Stimulated activated naive CD4-positive, alpha-beta T cell treated with Interleukin-2 at 50 U/mL for 16 hours (primary cell): ENCODE measurements at regions not wholly inside any gene's neighbourhood (a gene's known extent, or its start where the extent isn't known, plus 50 kb on each side); places are given as distances from the start of the nearest gene placed in this dataset.

ENCODE experiments used
- DNase-seq: peaks from one replicate; lab custom pipeline; 2025; lab: John Stamatoyannopoulos, UW

GRCh38 chr13:29954082-29955028, 103.9 kb upstream of the UBL3 start:
- DNase-seq: peak; percentile 13

DNA sequence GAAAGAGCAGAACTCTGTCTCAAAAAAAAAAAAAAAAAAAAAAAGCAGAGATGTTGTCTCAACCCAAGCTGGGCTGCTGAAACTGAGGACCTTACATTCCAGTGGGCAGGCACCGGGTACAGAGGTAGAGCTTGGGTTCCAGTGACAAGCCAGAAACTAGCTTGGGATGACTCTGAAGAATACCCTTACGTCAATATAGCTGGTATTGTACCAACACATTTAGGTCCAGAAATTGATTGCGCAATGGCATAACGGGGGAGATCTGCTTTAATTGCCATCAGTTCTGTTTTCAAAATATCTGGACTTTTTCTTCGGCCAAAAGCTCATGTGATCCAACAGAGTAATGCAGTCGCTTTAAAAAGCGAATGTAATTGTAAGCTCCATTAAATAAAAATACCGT, 103.1 kb upstream of the UBL3 start:
- no peak for DNase-seq

- no peak for DNase-seq
These were observed 101.8 kb upstream of the UBL3 start for GRCh38 chr13:29952245-29952644.

DNA sequence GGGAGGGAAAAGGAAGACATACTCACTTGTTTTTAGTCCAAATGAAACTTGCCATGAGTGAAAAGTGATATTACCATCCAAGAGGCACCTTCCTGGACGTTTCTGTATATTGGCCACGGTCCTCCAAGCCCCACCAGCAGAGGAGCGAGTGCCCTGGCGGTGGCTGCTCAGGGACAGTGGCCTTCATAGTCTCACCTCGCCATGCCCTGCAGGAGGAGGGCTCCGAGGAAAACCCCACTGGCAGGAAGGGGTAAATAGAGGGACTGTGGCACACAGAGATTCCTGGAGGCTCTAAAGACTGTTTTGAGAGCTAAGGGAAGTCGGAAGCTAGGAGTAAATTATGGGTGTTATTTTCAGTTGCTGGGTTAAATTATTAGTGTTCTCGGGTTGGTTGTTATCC, 98.4 kb upstream of the UBL3 start:
- DNase-seq: no peak

DNA sequence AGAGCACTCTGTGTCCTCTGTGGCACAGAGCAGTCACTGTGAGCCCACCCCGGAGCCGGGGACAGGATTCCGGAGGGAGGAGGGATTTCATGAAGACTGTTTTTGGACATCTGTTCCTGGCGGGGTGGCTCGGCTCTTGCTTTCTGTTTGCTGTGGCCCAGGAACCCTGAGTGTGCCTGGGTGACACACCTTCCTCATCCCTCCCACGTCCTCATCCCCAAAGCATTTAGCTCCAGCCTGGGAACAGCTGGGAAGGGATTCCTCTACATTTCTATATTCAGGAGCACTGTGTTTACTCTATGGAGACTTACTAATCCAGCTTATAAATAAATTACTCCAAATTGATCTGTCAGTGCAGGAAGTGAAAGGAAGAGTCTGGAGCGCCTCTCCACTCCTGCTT, 97.8 kb upstream of the UBL3 start:
- no peak for DNase-seq

- no peak for DNase-seq
These were observed 97.4 kb upstream of the UBL3 start for GRCh38 chr13:29947839-29948238.

DNA sequence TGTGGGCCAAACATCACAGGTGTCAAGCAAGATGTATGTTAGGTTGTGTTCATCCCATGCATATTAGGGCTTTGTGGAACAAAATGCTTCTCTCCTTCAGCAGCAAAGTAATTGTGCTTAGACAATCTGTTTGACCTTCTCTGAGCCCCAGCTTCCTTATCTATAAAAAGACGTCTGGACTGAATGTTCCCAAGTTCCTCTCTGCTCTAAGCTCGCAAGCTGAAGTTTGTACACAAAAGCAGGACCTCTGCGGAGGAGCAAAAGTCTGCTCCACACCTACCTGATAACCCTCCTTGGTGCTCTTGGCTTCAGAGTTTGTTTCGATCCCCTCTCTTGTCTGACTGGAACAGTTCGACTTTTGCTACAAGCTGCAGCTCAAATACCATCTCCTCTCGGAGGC, 95.7 kb upstream of the UBL3 start:
- DNase-seq: no peak

DNA sequence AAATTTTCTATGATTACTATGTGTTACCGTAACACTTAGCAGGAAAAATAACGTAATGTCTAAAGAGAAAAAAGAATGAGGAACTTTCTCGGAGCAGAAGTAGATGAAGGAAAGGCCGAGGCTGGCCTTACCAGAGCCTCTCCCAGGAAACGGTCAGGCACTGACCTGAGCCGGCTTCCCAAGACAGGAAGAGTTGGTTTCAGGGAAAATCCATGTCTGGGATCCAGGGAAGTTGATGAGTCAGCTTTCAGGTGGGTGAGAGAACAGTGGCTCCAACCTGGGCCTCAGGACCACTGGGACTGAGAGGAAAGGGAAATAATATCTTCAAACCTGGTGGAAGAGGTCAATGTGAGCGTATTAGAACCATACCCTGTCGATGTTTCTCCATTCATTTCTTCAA, 93.3 kb upstream of the UBL3 start:
- DNase-seq: no peak

DNA sequence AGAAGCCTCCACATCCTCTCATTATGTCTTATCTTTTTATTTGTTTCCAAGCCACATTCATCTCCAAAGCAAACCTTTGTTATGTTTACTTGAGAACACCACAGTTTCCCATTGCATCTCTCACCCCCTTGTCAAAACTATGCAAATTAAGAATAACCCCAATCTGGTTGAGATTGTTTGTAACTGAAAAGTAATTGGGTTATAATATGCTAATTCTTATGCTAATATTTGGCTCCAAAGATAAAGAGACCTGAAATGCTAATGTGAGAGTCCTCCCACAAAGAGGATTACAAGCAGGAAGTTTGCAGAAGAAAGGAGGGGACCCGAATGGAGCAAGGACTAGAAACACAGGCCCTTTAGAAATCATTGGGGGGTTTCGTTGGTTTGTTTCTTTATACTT, 92.9 kb upstream of the UBL3 start:
- DNase-seq: no peak

DNA sequence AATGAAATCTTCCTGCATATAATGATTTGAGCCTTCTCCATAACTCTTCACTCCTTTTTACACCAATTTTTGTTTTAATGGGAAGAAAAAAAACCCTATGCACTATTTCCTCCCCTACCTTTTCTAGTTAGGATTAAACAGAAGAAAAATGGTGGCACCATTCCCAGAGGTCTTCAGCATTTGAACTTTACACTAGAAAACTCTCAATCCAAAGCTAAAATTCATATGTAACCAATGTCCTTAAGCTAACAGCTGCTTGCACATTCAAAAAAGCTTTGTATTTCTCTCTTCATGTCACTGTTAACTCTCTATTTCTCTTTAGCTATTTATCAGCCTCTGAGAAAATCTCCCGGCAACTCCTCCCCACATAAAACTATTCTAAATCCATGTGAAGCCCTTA, 90.3 kb upstream of the UBL3 start:
- no peak for DNase-seq

DNA sequence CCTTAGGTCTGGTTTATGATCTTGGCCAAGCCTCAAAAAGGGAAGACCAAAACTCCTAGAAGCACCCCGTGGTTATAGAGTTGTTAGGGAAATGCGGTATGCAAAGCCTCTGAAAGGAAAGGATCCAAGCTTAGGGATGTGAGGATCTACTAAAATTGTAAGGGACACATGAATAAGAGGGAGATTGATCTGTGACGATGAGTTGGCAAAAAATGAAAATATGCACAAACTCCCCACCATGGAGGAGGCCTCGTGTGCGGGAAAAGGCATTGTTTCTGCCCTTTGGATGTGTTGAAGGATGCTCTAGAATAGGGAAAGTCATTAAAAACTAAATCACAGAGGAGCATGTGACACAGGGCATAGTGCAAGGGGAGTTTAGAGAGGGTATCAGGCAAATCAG, 88.7 kb upstream of the UBL3 start:
- no peak for DNase-seq

DNA sequence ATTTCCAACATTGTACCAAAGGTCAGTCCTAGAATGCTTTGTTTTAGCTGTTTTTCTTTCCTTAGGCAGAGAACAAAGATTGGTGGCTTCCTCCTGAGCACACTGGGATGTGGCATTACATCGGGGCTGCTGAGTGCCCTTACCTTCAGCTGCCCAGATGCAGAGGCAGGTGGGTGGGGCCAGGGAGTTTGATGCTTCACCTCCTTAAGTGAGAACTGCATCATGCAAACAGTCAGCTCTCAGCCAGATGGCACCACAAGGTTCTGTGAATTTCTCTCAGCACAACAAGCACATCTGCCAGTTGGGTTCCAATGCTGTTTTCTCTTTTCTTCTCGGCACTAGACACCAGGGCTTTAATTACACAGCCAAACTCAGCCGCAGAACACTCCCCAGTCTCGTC, 87.4 kb upstream of the UBL3 start:
- peak; percentile 32 for DNase-seq

- DNase-seq: no peak
These were observed 87.0 kb upstream of the UBL3 start for GRCh38 chr13:29937379-29937778.

DNA sequence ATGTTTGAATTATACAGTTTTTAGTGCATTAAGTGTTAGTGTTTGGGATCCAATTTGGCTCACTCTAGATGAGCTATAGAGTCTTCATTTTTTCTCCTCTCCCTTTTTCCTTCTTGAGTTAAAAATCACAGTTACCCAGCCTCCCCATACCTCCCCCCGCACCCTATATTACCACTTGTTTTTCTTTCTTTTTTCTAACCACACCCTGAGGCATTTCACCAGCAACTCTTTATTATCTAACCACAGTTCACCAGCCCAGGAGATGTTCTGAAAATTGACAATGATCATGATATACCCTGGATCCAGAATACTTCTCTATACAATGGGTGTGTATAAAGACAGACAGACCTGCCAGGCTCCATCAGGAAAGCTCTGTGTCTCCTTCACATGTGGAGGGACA, 86.5 kb upstream of the UBL3 start:
- DNase-seq: no peak

DNA sequence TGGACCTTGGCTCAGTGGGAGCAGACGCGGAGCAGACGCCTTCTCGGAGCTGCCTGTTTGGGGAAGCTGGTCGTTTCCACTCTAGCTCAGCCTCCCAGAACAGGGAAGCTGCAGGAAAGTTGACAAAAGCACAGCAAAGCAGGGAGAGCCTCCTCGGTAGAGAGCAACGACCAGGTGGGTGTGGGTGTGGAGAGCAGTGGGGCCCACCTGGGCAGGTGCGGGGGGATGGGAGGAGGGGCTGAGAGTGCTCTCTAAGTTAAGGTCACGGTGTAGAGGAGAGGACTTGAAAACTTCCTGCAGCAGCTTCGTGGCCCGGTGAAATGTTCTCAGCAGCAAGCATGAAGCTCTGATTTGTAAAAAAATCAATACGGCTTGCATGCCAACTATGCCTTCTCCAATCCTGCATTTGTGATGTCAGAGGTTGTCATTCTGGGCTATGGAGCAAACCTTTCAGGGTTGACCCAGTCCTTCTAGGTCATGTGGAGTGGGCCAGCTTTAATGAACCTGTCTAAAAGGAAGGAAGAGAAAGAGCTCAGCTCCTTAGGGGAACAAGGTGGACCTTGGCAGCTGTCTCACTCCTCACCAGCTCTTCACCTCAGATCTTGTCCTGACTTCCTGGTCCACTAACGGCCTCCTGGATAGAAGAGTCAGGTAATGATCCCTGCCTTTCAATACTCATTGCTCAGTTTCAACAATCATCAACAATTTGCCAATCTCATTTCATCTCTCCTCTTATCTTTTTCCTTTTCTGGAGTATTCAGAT, 85.8 kb upstream of the UBL3 start:
- no peak for DNase-seq

DNA sequence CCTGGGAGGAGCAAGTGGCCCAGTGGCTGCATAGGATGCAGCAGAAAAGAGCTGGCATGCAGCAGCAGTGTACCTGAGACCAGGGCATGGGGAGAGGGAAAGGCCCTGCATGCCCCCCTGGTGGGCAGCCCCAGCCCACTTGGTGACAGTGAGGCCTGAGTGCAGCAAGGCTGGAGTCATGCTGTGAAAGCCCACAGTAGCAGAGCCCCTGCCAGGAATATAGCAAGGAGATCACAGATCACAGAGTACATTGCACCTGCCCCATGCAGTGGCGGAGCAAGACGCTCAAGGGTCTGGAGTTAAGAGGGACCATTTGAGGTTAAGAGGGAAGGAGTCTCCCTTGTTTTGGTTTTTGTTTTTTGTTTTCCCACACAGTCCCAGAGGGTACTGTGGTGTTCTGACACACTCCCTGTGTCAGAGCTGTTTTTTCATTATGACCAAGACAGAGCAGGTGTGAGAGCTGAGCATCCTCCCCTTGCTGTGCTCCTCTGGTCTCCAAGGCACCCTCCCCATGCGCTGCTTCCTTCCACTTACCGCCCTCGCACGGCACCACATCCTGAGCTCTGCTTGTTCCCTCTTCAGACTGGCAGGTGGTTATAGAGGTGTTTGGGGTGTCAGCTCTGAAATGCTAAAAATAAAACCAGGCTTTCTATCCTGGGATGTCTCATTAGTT, 85.0 kb upstream of the UBL3 start:
- DNase-seq: peak; percentile 69

- DNase-seq: peak; percentile 3
These were observed 84.3 kb upstream of the UBL3 start for GRCh38 chr13:29934531-29935308.

GRCh38 chr13:29933401-29933800, 83.0 kb upstream of the UBL3 start:
- no peak for DNase-seq

DNA sequence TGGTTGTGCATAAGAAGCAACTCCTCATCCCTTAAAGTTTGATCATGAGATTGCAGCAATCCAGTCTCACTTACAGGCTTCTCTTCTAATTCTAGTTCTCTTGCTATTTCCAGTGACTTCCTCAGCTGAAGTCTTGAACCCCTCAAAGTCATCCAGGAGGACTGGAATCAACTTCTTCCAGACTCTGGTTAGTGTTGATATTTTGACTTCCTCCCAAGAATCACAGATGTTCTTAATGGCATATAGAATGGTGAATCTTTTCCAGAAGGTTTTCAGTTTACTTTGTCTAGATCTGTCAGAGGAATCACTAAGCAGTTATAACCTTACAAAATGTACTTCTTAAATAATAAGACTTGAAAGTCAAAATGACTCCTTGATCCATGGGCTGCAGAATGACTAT, 81.3 kb upstream of the UBL3 start:
- DNase-seq: no peak

DNA sequence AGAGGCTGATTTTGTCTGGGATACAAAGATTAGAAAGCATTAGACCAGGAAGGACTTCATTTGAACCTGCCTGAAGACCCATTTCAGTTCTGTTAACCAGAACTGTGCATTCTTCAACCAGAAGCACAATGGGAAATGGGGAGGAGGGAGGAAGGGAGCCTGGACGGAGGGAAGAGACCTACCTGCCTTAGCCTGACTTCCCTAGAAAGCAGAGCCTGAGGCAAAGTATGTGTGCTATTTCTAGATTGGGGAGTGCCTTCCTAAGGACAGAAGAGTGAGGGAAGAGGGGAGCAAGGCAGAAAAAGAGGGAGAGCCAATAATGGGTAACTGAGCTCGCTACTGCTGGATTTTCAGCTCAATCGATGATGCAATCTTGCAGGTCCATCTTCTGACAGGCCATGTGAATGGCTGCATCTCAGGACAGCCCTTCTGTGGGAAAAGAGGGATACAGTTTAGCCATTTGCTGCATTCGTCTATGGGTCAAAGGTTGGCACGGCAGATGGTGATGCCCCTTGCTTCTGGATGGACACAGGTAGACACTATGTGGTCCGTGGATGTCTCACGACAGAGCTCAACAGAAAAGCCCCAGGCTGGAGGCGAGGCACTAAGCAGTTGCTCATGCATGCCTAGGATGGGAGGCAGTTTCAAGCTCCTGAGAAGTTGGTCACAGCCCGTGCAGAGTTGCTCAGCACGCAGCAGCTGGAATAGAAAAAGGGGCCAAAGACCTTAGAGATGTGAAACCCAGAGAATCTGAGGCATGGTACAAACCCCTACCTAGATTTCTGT, 78.8 kb upstream of the UBL3 start:
- DNase-seq: no peak

GRCh38 chr13:29926098-29926476, 75.7 kb upstream of the UBL3 start:
- DNase-seq: no peak
